ENCODE measurements at regions not wholly inside any gene's neighbourhood (a gene's known extent, or its start where the extent isn't known, plus 50 kb on each side); places are given as distances from the start of the nearest gene placed in this dataset.
A peak's percentile ranks its signal among the peaks of the same experiment; 100 is the strongest.

DNA sequence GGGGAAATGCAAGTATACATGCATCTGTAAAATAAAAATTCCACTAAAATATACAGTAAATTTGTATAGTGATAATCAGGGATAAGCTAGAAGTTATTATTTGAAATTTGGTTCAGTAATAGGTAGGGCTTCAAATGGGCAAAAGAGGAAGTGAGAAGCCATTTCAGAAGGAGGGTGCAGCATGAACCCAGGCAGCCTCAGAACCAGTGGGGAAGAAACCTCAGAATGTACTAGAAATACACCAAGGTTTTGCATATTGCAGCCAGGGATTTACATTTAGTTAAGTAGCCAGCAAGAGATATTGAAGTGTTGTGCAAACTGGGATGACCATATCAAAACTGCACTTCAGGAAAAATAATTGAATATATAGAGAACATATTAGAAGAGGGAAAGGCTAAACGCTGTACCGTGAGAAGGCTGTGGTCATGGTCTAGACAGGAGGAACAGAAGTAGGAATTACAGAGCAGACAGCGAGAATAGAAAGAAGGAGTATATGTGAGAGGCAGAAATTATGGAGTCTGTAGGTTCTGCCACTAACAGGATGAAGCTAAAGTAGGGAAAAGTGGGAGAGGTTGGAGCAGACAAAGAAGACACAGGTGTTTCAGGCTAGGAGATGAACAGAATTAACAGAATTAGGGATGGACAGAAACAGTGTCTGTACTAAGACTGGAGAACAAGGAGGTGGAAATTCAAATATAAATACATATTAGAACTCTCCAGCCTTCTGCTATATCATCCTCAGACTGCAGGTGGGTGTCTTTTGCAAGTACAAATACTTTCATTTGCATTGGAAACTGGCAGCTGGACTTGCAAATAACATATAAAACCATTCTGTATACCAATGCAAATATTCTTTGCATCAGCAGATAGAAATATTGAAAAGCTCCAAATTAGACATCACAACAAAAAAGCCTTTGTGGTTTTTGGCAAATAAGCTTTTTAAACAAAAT is 335.6 kb downstream of the ZNF608 start:
- DNase-seq = no peak

DNA sequence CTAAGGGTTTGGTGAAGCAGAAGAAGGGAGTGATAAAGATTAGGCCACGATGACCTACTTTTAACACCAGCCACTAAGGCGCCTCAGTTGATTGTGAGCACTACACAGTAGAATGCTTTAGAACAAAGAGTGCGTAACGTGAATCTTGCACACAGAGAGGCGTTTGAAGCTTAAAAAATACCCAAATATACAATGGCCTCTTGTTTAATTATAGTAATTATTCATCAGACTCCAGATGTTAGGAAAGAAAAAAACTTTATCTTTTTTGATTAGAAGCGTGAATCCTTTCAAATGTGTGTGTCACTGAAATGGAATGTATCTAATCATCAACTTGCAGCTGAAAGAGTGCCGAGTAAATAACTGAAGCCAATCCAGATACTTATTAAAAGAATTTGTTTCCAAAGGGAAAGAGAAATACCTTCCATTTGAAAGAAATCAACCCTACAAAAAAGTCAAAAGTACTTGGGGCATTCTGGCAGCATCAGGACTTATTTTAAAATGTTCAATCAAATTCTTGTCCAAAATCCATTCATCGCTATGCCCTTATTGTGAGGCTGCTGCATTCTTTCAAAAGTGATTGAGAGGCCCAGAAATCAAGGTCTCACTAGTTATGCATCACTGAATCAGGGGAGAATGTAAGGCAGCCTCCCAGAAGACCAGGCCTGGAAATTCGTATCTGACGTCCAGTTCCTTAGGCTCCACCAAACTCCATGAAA is 337.5 kb downstream of the ZNF608 start:
- no peak for DNase-seq

DNA sequence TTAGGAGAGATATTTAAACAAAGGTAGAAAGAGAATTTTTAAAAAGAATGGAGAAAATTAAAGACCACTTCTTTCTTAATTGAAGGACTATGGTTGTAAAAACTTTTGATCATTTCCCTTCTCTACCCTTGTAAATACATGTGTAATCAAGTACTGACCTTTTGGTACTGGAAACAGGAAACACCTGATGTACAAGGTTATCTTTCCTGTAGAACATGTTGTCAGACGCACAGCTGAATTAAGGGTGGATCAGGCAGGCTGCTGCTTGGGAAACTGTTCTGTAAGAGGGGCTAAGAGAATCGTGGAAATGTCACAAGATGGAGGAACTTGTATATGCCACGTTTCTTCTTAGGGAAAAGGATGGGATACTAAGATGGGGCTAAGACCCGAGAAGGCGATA is 341.6 kb downstream of the ZNF608 start:
- no peak for DNase-seq

DNA sequence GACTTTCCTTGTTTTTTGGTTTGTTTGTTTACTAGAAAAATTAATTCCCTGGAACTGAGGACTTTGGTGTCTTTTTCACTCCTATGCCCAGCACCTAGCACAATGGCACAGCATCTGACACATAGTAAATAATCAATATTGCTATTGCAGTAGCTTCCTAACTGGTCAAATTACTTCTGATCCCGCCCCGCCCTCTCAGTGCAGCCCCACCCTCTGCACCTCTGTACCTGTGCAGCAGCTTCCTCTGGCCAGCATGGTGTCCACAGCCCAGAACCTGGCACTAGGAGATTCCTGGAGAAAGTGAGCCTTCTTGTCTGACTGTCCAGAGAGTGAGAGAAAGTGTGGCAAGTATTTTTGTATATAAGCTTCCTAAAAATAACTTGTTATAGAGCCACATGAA is 343.2 kb downstream of the ZNF608 start:
- DNase-seq = no peak

DNA sequence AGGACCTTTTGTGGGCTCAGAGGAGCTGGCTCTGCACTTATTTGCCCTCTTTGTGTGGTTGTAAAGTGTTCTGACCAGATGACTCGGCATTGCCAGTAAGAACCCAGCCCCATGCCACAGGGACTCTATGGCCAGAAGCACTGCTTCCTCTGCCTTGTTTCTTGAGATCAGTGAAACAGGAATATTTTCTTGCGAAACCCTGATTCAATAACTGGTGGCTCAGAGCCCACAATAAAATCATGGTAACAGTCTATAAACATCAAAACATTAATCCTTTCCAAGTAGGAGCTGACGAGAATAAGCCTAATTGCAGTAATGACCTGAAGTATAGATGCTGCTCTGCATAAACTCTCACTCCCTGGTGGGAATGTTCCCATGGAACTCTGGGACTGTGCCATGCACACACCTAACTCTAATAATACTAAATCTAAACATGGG is 344.3 kb downstream of the ZNF608 start:
- DNase-seq = no peak

DNA sequence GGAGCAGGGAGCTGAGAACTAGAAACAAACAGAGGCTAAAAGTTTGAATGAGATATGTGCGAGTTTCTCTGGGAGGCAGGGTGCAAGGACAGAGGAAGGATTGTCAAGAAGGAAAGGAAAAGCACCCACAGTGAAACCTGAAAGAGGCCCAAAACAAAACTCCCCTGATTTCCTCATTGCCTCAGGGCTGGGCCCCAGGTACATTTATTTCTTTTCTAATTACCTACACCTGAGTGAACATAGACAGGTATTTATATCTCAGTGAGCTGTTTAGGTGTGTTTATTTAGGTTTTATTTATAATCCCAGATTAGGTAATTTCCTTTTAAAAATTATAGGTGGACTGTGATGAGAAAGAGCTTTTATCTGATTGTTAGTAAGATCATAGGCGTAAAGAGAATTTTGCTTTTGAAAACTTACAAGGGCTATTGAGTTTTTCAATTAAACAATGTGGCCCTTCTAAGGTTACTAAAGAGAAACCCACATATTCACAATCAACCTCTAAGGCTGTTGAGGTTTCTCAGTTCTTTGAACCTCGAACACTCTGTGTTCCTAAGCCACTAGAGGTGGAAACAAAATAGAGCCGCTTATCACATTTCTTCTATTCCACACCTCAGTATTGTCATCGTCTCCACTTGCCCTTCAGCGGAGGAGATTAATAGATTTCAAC is 344.8 kb downstream of the ZNF608 start:
- DNase-seq = no peak

DNA sequence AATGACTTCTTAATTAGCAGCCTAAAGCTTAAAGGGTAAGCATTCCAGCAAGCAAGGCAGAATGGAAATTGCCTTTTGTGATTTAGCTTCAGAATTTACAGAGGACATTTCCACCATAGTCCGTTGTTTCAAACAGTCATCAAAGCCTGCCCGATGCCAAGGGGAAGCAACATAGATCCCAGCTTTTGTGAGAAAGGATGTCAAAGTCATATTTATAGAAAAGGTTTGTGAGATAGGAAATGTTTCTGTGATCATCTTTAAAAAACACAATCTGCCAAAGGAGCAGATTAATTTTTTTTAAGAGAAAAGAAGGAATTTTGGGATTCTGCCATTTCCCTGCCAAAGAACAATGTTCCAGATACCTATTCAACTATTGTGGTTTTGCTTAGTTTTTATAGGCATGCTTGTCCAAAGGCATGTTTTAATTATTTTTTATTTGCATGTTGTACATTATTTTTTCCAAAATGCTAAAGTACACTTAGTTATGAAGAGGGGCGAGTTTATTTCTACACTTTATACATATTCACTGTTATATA is 346.9 kb downstream of the ZNF608 start:
- DNase-seq = no peak

DNA sequence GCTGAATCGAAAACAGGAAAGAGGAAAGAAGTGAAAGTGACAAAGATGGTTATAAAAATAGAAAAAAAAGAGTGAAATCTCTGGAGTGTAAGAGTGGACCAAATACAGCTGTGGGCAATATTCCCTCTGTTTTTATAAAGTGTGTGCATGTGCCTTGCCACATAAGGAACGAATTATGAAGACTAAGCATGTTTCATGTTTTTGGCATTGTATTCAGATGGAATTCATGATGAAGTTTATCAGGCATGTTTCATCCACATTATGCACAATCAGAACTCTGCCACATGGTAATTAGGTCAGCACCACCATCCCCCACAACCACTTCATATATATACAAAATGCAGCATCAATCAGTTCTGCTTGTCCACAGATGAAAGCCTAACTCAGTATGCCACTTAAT is 348.0 kb downstream of the ZNF608 start:
- no peak for DNase-seq

DNA sequence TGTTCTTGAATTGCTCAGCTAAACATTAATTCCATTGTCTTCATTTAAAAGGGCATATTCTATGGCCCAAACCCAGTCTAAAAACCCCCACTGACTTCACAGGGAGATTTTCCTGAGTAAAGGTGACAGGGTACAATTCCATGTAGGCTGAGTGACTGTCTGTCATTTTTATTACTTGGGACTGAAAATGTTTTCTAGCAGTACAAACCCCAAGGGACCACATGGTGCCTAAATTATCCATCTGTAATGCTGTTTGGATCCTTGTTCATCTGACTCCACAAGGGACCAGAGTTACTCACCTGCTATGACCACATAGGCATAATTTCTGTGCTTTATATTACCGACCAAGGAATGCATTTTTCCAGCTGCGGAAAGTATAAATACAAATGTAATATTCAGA is 349.1 kb downstream of the ZNF608 start:
- DNase-seq = no peak

DNA sequence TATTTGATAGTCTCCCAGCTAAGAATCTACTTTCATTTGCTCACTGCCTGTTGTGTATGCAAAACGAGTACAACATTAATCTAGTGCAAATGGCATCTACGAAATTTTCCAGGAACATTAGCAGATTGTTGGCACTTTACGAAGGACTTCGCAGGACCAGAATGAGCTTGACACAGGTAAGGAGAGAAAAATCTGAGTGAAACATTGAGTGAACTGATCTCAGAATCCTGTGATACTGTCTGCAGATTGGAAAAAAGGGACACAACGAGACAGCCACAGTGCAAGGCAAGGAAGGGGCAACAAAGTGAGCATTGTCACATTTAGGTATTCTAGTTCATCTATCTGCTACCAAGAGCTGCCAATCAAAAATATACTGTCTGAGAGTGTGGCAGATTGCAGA is 350.5 kb downstream of the ZNF608 start:
- DNase-seq = no peak

DNA sequence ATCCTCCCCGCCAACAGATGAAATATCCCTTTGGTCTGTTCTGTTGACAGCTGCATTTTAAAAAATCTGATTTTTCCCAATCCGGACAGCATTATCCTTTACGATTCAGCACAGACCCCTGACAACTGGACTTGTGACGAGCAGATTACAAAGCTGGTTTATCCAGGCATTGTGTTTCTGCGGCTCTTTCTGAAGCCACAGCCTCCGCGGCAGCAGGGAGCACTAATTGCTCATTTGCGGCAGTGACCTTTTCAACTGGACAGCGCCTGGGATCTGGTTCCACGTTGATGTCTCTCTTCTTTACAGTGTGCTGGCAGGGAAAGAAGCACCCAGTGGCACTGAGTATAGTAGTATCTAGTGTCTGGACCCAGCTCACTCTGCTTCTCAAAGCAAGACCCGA is 351.2 kb downstream of the ZNF608 start:
- DNase-seq = no peak

DNA sequence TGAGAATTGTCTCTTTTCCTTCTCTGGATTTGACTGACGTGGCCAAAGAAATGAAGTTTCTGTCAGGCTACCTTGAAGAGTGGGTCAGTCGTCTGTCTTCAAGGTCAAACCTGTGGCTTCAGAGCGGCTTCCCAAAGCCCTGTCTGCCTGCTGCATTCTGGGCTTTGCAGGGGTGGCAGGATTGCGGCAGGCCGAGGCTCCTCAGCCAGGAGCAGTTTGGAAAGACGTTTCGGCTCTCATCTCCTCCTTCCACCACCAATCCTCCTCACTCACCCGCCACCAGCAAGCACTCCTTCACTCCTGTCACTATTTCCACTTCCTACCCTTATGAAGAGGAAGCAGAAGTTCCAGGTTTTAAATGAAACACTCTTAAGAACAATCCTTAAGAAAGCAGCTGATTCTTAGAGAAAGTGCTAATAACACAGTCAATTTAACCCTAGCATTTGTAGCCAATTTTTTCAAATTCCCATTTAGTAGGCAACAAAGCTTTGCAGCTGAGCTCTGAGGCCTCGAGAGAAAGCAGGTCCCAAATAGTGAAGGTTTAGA is 351.7 kb downstream of the ZNF608 start:
- DNase-seq = no peak

DNA sequence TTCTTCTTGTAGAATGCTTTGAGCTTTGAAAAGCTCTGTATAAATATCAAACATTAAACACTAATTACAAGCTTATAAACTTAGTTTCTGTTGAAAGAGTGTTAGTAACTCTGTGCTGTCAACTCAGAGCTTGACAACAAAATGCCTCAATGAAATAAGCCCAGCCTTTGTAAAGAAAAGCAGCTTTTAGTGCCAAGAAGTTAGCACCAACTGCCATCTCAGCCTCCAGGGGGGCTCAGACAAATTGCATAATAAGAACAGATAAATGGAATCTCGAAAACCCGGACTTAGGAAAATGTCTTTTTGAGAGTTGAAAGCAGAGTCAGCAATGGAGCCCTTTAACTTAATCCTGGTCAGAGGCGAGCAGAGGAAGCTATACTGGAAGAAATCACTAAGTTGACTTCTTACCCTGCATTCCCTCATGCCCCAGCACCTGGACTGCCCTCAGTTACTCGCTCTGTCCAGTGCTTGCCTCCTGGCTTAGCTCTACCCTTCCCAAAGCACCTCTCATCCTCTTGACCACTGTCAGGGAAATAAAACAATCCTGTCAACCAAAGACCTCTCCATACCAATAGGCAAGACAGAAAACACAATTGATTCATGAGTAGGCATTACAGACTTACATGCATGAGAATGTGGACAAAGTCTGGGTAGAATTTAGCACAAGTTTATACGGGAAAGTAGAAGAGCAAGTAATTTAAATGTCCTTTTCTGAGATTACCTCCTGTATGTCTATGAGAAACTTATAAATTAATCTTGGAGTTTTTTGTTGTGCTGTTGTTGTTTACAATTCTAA is 352.7 kb downstream of the ZNF608 start:
- no peak for DNase-seq

DNA sequence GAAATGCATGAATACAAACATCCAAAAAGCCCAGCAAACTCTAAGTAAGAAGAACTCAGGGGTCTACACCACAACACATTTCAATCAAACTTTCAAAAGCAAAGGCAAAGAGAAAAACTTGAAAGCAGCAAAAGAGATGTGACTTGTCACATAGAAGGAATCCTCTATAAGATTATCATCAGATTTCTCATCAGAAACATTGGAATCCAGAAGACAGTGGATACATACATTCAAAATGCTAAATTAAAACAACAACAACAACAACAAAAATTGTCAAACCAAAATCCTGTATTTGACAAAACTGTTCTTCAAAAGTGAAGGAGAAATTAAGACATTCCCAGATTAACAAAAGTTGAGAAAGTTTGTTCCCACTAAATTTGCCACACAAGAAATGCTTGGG is 362.7 kb downstream of the ZNF608 start:
- DNase-seq = no peak

DNA sequence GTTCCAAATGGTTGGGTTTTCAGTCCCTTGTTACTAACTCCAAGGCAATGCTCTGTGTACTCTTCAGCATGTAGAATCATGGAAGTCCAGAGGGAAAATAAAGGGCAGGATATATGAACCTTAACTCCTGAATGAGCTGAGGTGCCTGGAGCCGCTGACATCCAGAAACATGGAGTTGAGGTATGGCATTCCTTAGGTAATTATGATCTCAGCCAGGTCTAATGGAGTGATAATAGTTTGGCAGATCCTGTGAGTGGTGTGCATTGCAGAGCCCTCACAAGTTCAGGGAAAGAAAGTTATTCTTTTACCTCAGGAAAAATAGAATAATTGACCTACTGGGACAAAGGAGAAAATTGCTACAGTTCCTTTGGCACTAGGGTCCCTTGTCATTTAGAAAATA is 369.1 kb downstream of the ZNF608 start:
- no peak for DNase-seq

DNA sequence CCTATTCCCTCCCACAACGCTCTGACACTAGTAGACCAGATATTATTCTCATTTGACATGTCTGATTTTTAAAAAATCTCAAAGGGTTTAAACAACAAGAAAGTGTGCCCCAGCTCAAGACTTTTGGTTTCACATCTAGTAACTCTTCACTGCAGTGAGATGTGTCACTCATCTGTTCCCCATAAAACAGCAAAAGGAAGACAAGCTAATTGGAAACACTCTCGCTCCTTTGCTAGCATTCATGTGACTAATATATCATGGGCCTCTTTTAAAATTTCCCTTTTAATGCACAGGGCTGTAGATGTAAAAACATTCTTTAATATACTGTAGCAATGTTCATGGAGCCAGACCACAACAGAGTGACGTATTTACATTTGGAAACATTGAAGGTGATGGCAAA is 372.6 kb downstream of the ZNF608 start:
- no peak for DNase-seq

DNA sequence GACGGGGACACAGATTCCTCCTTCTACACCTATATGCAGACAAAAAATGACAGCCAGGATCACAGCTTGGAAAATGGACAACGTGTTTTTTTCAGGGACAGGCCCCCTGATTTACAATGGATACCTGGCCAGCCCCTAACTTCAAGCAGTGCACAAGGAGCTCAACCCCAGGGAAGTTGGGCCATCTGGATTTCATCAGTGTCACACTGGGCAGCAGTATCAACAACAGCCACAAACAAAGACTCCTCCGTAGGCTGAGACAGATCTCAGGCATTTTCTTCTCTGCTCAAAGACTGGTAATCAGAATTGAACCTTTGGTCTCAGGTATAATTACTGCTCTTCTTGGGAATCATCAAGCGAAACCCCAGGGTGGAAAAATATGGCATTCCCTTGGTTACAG is 374.0 kb downstream of the ZNF608 start:
- DNase-seq = no peak

DNA sequence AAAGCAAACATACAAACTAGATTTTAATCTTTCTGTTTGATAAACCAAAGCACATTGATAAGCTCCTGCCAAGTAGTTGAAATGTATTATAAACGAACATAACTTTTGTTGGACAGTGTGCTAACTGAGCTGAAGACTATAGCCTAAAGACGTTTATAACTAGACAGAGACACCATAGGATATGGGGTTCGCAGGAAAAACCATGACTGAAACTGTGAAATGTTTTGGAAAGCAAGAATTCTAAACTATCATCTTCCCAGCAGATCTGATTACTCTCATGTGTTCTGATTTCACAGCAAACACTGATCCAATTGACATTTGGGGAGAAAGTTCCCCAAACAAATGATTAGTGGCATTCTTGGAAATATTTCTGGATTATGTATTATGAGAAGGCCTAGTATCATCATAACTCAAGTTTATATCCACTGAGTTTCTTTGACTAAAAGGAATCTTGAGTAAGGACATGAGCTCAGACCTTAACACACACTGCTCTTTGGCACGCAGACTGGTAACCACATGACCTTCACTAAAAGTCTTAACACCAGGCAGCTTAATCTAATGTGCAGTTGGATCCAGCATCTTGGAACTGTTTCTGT is 375.2 kb downstream of the ZNF608 start:
- DNase-seq = no peak

DNA sequence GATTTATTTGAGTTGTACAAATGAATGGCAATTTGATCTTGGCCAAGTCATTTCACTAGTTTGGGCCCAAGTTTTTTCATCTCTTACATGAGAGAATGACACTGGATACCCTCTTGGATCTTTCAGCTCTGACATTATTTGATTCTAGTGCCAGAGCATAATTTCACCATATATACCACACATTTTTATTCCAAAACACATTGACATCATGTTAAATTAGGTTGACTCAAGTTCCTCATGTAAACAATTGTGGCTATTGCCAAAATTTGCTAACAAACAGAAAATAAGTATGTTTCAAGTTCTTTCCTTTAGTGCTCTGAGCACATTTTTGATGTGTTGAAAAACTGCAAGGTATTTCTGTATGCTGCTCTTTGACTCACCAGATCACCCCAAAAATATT is 375.8 kb downstream of the ZNF608 start:
- no peak for DNase-seq

DNA sequence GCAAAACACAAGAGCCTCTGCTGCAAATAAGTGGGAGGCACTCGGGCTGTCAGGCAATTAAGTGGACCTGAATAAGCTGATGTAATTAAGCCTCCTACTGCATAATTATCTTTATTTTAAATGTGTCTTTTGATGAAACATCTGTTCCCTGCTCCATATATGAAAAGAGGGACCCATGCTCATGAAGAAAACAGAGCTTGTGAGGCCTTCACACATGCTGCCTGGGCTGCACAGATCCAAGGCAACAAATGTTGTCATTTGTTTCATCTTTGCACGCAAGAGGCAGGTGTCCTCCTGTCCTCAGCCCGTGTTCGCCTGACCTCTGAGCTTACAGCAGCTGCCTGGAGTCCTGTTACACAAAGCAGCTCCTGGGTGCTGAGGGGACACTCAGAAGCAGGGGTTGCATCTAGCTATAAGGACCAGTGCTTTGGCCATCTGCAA is 381.1 kb downstream of the ZNF608 start:
- DNase-seq = peak; percentile 77

DNA sequence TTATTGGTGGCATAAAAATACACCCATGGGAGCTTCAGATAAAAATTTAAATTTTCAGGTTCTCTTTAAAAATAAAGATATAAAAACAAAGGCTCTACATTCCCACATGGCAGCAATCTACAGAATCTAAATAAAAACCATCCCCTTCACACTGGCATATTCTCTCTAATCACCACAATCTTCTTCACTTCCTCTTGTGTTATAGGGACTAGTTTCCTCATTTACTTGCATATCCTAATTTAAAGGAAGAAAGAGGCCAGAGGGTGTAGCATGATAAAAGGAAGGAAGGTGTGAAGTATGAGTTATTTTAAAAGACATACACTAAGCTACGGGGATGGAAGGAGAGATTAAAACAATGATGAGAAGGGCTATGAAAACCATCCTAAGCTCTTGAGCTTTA is 390.5 kb downstream of the ZNF608 start:
- no peak for DNase-seq

DNA sequence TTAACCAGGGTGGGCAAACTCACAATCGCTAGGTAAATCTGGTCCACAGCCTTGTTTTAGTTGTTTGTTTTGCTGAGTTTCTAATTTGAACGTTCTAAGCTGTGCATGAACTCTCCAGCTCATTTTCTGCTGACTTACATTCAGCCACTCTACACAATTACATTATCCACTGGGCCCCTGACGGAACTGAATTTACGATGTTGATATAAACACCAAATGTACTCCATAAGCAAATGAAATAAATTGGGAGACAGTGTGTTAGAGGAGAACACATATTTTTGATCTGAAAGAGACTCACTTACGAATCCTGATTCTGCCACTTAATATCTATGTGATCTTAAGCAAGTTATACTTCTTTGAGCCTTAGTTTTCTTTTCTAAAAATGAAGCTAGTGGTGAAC is 393.4 kb downstream of the ZNF608 start:
- no peak for DNase-seq

Measured in NCI-H2081 treated with DMSO at 0.1 percent for 48 hours (cell line).